HL-60 (cell line): ENCODE measurements at regions not wholly inside any gene's neighbourhood (a gene's known extent, or its start where the extent isn't known, plus 50 kb on each side); places are given as distances from the start of the nearest gene placed in this dataset.

Experiments
- DNase-seq, 2 experiments: peaks; one replicate each; pipeline ENCODE4 v3.0.0-alpha.2; 2010 to 2020; ENCODE audit warnings: low read depth in 1 of 2, low spot score in 1 of 2
- H3K27ac ChIP-seq: fragments of 250-450 bp; sonication (Bioruptor Pico); replicated peaks from 2 replicates; pipeline ENCODE4 v1.5.1; 2020; ENCODE audit warnings: mild to moderate bottlenecking, moderate library complexity
- H3K27me3 ChIP-seq: fragments of 250-450 bp; sonication (Bioruptor Pico); 2 replicates; pipeline ENCODE4 v1.5.1; 2021; ENCODE audit warnings: mild to moderate bottlenecking, moderate library complexity; ENCODE audit not compliant: insufficient read depth, poor library complexity, severe bottlenecking
- H3K4me3 ChIP-seq: replicated peaks from 2 replicates; pipeline ENCODE4 v1.5.1; 2011; ENCODE audit warnings: mild to moderate bottlenecking, control low read depth, low read length; ENCODE audit not compliant: insufficient read depth
- GABPA ChIP-seq: IDR thresholded peaks from 2 replicates; pipeline ENCODE4 v1.6.1; 2012; ENCODE audit warnings: low read depth
- POLR2AphosphoS5 ChIP-seq: IDR thresholded peaks from 2 replicates; pipeline ENCODE4 v1.6.1; 2012; ENCODE audit warnings: low read depth
- SPI1 ChIP-seq: IDR thresholded peaks from 2 replicates; pipeline ENCODE4 v1.6.1; 2012; ENCODE audit warnings: low read depth, mild to moderate bottlenecking, borderline replicate concordance
- TF ChIP-seq, protein P1 (sequence below): IDR thresholded peaks from one replicate; pipeline ENCODE4 v1.5.1; 2011; ENCODE audit warnings: low read length, control low read depth, inconsistent platforms; ENCODE audit not compliant: insufficient read depth
- TF ChIP-seq, protein P2 (sequence below): IDR thresholded peaks from 2 replicates; pipeline ENCODE4 v1.6.1; 2012; ENCODE audit warnings: low read depth; ENCODE audit not compliant: insufficient replicate concordance

- no peak for DNase-seq
- Histone ChIP-seq H3K27ac (no peak overlapping the region), H3K4me3 (no peak overlapping the region), H3K27me3 (no peaks in the 10 kb centered on the region)
- TF ChIP-seq GABPA (no peak), POLR2AphosphoS5 (no peak), SPI1 (no peak)
- TF ChIP-seq, protein P1, sequence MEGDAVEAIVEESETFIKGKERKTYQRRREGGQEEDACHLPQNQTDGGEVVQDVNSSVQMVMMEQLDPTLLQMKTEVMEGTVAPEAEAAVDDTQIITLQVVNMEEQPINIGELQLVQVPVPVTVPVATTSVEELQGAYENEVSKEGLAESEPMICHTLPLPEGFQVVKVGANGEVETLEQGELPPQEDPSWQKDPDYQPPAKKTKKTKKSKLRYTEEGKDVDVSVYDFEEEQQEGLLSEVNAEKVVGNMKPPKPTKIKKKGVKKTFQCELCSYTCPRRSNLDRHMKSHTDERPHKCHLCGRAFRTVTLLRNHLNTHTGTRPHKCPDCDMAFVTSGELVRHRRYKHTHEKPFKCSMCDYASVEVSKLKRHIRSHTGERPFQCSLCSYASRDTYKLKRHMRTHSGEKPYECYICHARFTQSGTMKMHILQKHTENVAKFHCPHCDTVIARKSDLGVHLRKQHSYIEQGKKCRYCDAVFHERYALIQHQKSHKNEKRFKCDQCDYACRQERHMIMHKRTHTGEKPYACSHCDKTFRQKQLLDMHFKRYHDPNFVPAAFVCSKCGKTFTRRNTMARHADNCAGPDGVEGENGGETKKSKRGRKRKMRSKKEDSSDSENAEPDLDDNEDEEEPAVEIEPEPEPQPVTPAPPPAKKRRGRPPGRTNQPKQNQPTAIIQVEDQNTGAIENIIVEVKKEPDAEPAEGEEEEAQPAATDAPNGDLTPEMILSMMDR: no peak
- TF ChIP-seq, protein P2, sequence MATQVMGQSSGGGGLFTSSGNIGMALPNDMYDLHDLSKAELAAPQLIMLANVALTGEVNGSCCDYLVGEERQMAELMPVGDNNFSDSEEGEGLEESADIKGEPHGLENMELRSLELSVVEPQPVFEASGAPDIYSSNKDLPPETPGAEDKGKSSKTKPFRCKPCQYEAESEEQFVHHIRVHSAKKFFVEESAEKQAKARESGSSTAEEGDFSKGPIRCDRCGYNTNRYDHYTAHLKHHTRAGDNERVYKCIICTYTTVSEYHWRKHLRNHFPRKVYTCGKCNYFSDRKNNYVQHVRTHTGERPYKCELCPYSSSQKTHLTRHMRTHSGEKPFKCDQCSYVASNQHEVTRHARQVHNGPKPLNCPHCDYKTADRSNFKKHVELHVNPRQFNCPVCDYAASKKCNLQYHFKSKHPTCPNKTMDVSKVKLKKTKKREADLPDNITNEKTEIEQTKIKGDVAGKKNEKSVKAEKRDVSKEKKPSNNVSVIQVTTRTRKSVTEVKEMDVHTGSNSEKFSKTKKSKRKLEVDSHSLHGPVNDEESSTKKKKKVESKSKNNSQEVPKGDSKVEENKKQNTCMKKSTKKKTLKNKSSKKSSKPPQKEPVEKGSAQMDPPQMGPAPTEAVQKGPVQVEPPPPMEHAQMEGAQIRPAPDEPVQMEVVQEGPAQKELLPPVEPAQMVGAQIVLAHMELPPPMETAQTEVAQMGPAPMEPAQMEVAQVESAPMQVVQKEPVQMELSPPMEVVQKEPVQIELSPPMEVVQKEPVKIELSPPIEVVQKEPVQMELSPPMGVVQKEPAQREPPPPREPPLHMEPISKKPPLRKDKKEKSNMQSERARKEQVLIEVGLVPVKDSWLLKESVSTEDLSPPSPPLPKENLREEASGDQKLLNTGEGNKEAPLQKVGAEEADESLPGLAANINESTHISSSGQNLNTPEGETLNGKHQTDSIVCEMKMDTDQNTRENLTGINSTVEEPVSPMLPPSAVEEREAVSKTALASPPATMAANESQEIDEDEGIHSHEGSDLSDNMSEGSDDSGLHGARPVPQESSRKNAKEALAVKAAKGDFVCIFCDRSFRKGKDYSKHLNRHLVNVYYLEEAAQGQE: no peak
Observed at GRCh38 chr2:126187668-126188067, 468.3 kb upstream of the GYPC start.

- no peak overlapping the region for H3K27ac ChIP-seq
- TF ChIP-seq, protein P2: no peak
- no peak for TF ChIP-seq SPI1
- TF ChIP-seq, protein P1: no peak
- no peak for TF ChIP-seq POLR2AphosphoS5
- no peak for TF ChIP-seq GABPA
Observed at GRCh38 chr2:126189527-126189926, 466.4 kb upstream of the GYPC start.

DNA sequence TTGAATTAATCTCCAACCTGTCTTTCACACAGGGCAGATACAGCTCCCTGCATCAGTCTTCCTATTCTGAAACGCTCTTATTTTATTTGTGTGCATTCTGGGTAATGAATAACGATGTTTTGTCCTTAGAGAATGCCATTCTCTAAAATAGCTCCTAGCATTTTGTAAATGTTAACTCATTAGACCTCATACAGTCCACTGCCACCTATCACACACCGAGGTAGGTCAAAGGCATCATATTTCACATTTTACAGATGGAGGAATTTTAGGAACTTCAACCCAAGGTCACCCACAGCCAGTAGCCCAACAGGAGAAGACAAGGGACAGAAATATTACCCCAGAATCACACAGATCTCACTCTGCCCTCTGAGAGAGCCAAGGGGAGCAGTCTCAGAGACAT is 455.4 kb upstream of the GYPC start:
- Histone ChIP-seq H3K4me3 (no peak overlapping the region), H3K27ac (no peak overlapping the region), H3K27me3 (no peaks in the 10 kb centered on the region)
- DNase-seq: no peak
- no peak for TF ChIP-seq SPI1
- TF ChIP-seq, protein P2: no peak

More at GRCh38 chr2:126189527-126189926, 466.4 kb upstream of the GYPC start:
- no peaks in the 10 kb centered on the region for H3K27me3 ChIP-seq
- no peak overlapping the region for H3K4me3 ChIP-seq
- DNase-seq: no peak

DNA sequence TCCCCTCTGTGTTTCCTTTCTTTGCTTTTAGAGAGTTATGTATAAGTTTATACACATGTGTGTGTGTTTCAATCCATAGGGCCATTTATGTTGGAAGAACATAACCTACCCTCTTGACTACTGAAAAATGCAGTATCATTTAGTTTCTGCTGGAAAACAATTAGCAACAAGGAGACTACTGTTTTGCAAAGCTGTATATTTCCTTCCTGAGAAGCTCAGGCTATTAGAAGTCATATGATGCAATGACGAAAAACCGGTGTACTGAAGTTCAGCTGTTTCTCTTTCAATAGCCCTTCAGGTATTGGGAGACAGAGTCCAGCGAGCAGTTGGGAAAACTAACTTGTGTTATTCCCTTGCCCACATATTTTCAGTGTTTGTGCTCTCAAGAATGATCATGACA is 447.7 kb upstream of the GYPC start:
- no peak for DNase-seq
- TF ChIP-seq SPI1 (no peak), GABPA (no peak), POLR2AphosphoS5 (no peak)
- TF ChIP-seq, protein P2: no peak
- no peak overlapping the region for H3K27ac ChIP-seq
- H3K27me3 ChIP-seq: no peaks in the 10 kb centered on the region
- H3K4me3 ChIP-seq: no peak overlapping the region
